Breast epithelium (tissue), 3 donors: ENCODE measurements at regions not wholly inside any gene's neighbourhood (a gene's known extent, or its start where the extent isn't known, plus 50 kb on each side); places are given as distances from the start of the nearest gene placed in this dataset.

Experiments used
- CTCF ChIP-seq, 3 donors: fragments of 450-650 bp; IDR thresholded peaks; one replicate each; pipeline ENCODE4 v1.5.1; 2016 to 2017; ENCODE audit warnings: antibody characterized with exemption in 3 of 3, mild to moderate bottlenecking in 3 of 3, moderate library complexity in 3 of 3
- POLR2A ChIP-seq: fragments of 450-650 bp; IDR thresholded peaks from one replicate; pipeline ENCODE4 v1.6.1; 2016; ENCODE audit warnings: antibody characterized with exemption, mild to moderate bottlenecking, moderate library complexity

- no peak for TF ChIP-seq CTCF (IDR thresholded peaks at IDR 0.05)
- TF ChIP-seq POLR2A: no peak
These were observed 766.9 kb downstream of the TDRD15 start for GRCh38 chr2:21890716-21891115.
